ENCODE measurements at regions not wholly inside any gene's neighbourhood (a gene's known extent, or its start where the extent isn't known, plus 50 kb on each side); places are given as distances from the start of the nearest gene placed in this dataset.
"Not testable (repeated sequence)": the region's sequence is repeated elsewhere in the genome, so short reads cannot be mapped to it uniquely, and the experiment has no call there.

- DNase-seq = no peak
Measured at GRCh38 chr4:55253948-55254593, 92.0 kb upstream of the SRD5A3 start.

GRCh38 chr4:55255179-55255578 lies 90.9 kb upstream of the SRD5A3 start:
- no peak for DNase-seq

GRCh38 chr4:55256787-55257186 lies 89.3 kb upstream of the SRD5A3 start:
- DNase-seq = no peak

- DNase-seq = no peak
Measured at GRCh38 chr4:55258152-55258865, 87.7 kb upstream of the SRD5A3 start.

GRCh38 chr4:55259294-55259693 lies 86.7 kb upstream of the SRD5A3 start:
- DNase-seq = no peak

- DNase-seq = no peak
Measured at GRCh38 chr4:55269470-55269869, 76.6 kb upstream of the SRD5A3 start.

GRCh38 chr4:55269995-55270394 lies 76.0 kb upstream of the SRD5A3 start:
- no peak for DNase-seq

GRCh38 chr4:55270481-55270880 lies 75.6 kb upstream of the SRD5A3 start:
- no peak for DNase-seq

GRCh38 chr4:55272102-55272501 lies 73.9 kb upstream of the SRD5A3 start:
- no peak for DNase-seq

- no peak for DNase-seq
Measured at GRCh38 chr4:55272589-55272988, 73.5 kb upstream of the SRD5A3 start.

GRCh38 chr4:55277011-55277410 lies 69.0 kb upstream of the SRD5A3 start:
- no peak for DNase-seq

GRCh38 chr4:55278316-55278715 lies 67.7 kb upstream of the SRD5A3 start:
- DNase-seq = no peak

GRCh38 chr4:55280474-55280873 lies 65.6 kb upstream of the SRD5A3 start:
- DNase-seq = not testable (repeated sequence)

GRCh38 chr4:55281118-55281683 lies 64.8 kb upstream of the SRD5A3 start:
- not testable (repeated sequence) for DNase-seq

GRCh38 chr4:55284331-55284730 lies 61.7 kb upstream of the SRD5A3 start:
- DNase-seq = no peak

- DNase-seq = no peak
Measured at GRCh38 chr4:55291227-55291640, 54.8 kb upstream of the SRD5A3 start.

- DNase-seq = no peak
Measured at GRCh38 chr4:55296096-55296495, 49.9 kb upstream of the SRD5A3 start.
